SK-N-SH (cell line): ENCODE measurements at regions not wholly inside any gene's neighbourhood (a gene's known extent, or its start where the extent isn't known, plus 50 kb on each side); places are given as distances from the start of the nearest gene placed in this dataset.

Experiments used
- CTCF ChIA-PET: fragments of 300-600, 350-600 bp; formaldehyde crosslinking; extraction: SDS; loops from one replicate; lab custom pipeline; 2021; lab: Yijun Ruan, JAX
- POLR2A ChIA-PET: fragments of 350-600 bp; sonication (Branson Sonifier 250); formaldehyde crosslinking; extraction: SDS; loops from one replicate; lab custom pipeline; 2020; ENCODE audit warnings: antibody characterized with exemption, inconsistent platforms; lab: Yijun Ruan, JAX
- DNase-seq: peaks from one replicate; pipeline ENCODE4 v3.0.0; 2012
- H2AFZ ChIP-seq: fragments of 200-600 bp; sonication (generic); 2 replicates; pipeline ENCODE4 v1.8.1; 2016; ENCODE audit warnings: antibody characterized with exemption, mild to moderate bottlenecking, low read depth
- H3F3A ChIP-seq: fragments of 200-600 bp; sonication (generic); replicated peaks from 2 replicates; pipeline ENCODE3; 2016; ENCODE audit warnings: antibody characterized with exemption, mild to moderate bottlenecking; ENCODE audit not compliant: insufficient read depth
- H3K27ac ChIP-seq, 2 experiments: fragments of 200-500 bp in 1 of 2; fragments of 200-600 bp in 1 of 2; sonication (Bioruptor generic) in 1 of 2; sonication (generic), shearing (Covaris generic) in 1 of 2; 2 replicates each; pipeline versions ENCODE4 v1.5.1 to v1.6.1; 2014 to 2016; ENCODE audit warnings: low read depth in 2 of 2, inconsistent platforms in 1 of 2, low read length in 1 of 2, mild to moderate bottlenecking in 1 of 2, mixed read lengths in 1 of 2
- H3K27me3 ChIP-seq: fragments of 200-600 bp; sonication (generic), shearing (Covaris generic); 2 replicates; pipeline ENCODE4 v1.6.1; 2016; ENCODE audit warnings: mixed run types; ENCODE audit not compliant: insufficient read depth
- H3K36me3 ChIP-seq, 2 experiments: fragments of 200-500 bp in 1 of 2; fragments of 200-600 bp in 1 of 2; sonication (Bioruptor generic) in 1 of 2; sonication (generic) in 1 of 2; replicated peaks in 1 of 2; 2 replicates each; pipeline versions ENCODE3 to v1.5.1; 2014 to 2016; ENCODE audit warnings: low read length in 1 of 2, mild to moderate bottlenecking in 1 of 2; ENCODE audit not compliant: insufficient read depth in 2 of 2, control insufficient read depth in 1 of 2
- H3K4me1 ChIP-seq, 2 experiments: fragments of 200-500 bp in 1 of 2; fragments of 200-600 bp in 1 of 2; sonication (Bioruptor generic) in 1 of 2; sonication (generic), shearing (Covaris generic) in 1 of 2; 2 replicates each; pipeline versions ENCODE4 v1.5.1 to v1.6.1; 2014 to 2016; ENCODE audit warnings: low read depth in 1 of 2, low read length in 1 of 2, mixed run types in 1 of 2; ENCODE audit not compliant: insufficient read depth in 2 of 2, control insufficient read depth in 1 of 2
- H3K4me2 ChIP-seq: fragments of 200-600 bp; sonication (generic), shearing (Covaris generic); 2 replicates; pipeline ENCODE4 v1.6.1; 2017; ENCODE audit warnings: mixed run types
- H3K4me3 ChIP-seq, 2 experiments: fragments of 200-500 bp in 1 of 2; fragments of 200-600 bp in 1 of 2; sonication (Bioruptor generic) in 1 of 2; sonication (generic), shearing (Covaris generic) in 1 of 2; 2 replicates each; pipeline versions ENCODE4 v1.5.1 to v1.8.1; 2014 to 2016; ENCODE audit warnings: low read depth in 2 of 2, inconsistent platforms in 1 of 2, low read length in 1 of 2, mild to moderate bottlenecking in 1 of 2, mixed read lengths in 1 of 2, moderate library complexity in 1 of 2
- H3K79me2 ChIP-seq: fragments of 200-600 bp; sonication (generic); 2 replicates; pipeline ENCODE4 v1.8.1; 2017; ENCODE audit warnings: mild to moderate bottlenecking; ENCODE audit not compliant: insufficient read depth
- H3K9ac ChIP-seq: fragments of 200-600 bp; sonication (generic); 2 replicates; pipeline ENCODE4 v1.6.1; 2017; ENCODE audit warnings: mixed run types
- H3K9me2 ChIP-seq: fragments of 200-600 bp; sonication (generic); 2 replicates; pipeline ENCODE4 v1.6.1; 2017; ENCODE audit warnings: mixed run types
- H3K9me3 ChIP-seq: fragments of 200-600 bp; sonication (generic); 2 replicates; pipeline ENCODE4 v1.6.1; 2017; ENCODE audit warnings: mixed run types, mild to moderate bottlenecking, moderate library complexity
- H4K20me1 ChIP-seq: fragments of 200-600 bp; sonication (generic); 2 replicates; pipeline ENCODE4 v1.6.1; 2017; ENCODE audit warnings: mild to moderate bottlenecking, mixed run types; ENCODE audit not compliant: insufficient read depth
- EZH2phosphoT487 ChIP-seq: fragments of 200-600 bp; sonication (generic); IDR thresholded peaks from 2 replicates; pipeline ENCODE4 v1.6.1; 2017; ENCODE audit warnings: low read depth, mixed run types, mild to moderate bottlenecking, antibody characterized with exemption, moderate library complexity, borderline replicate concordance
- FOSL2 ChIP-seq: IDR thresholded peaks from 2 replicates; pipeline ENCODE4 v1.4.0; 2012; ENCODE audit warnings: low read depth, mild to moderate bottlenecking, moderate library complexity, borderline replicate concordance
- FOXJ3 ChIP-seq: sonication (generic); formaldehyde crosslinking; IDR thresholded peaks from 2 replicates; pipeline ENCODE4 v1.5.1; 2020; ENCODE audit warnings: mild to moderate bottlenecking, missing genetic modification reagents
- FOXM1 ChIP-seq: IDR thresholded peaks from 2 replicates; pipeline ENCODE4 v1.4.0; 2012; ENCODE audit warnings: low read depth, mild to moderate bottlenecking
- GABPA ChIP-seq: IDR thresholded peaks from 2 replicates; pipeline ENCODE4 v1.4.0; 2012; ENCODE audit warnings: low read depth, mild to moderate bottlenecking
- IRF3 ChIP-seq: fragments of 150-350 bp; IDR thresholded peaks from 2 replicates; pipeline ENCODE4 v1.6.1; 2016; ENCODE audit warnings: mild to moderate bottlenecking, low read depth, low read length
- JUND ChIP-seq: IDR thresholded peaks from 2 replicates; pipeline ENCODE4 v1.4.0; 2012
- MEF2A ChIP-seq: IDR thresholded peaks from 2 replicates; pipeline ENCODE4 v1.4.0; 2012; ENCODE audit warnings: low read depth, borderline replicate concordance
- MXI1 ChIP-seq: IDR thresholded peaks from 2 replicates; pipeline ENCODE4 v1.6.1; 2012; ENCODE audit warnings: mild to moderate bottlenecking, low read depth, low read length, improper control_type of control experiment
- RAD21 ChIP-seq: IDR thresholded peaks from 2 replicates; pipeline ENCODE4 v1.6.1; 2012; ENCODE audit warnings: mild to moderate bottlenecking, low read length
- REST ChIP-seq: IDR thresholded peaks from 2 replicates; pipeline ENCODE4 v1.6.1; 2012; ENCODE audit warnings: mild to moderate bottlenecking, low read depth, low read length, moderate library complexity
- SIN3A ChIP-seq: IDR thresholded peaks from 2 replicates; pipeline ENCODE4 v1.6.1; 2012; ENCODE audit warnings: low read depth, mild to moderate bottlenecking, low read length, moderate library complexity, borderline replicate concordance
- YY1 ChIP-seq: IDR thresholded peaks from 2 replicates; pipeline ENCODE4 v1.4.0; 2012; ENCODE audit warnings: low read depth, mild to moderate bottlenecking
- WGBS: methylation state at CpG from one replicate; pipeline ENCODE4 v1.1.6; 2017; ENCODE audit warnings: low lambda C conversion rate; 5-methylcytosine and 5-hydroxymethylcytosine counted together
- TF ChIP-seq, protein P1 (sequence below): IDR thresholded peaks from 2 replicates; pipeline ENCODE4; 2012
- TF ChIP-seq, protein P2 (sequence below): IDR thresholded peaks from 2 replicates; pipeline ENCODE4 v1.4.0; 2012; ENCODE audit warnings: low read depth, borderline replicate concordance
- TF ChIP-seq, protein P3 (sequence below): IDR thresholded peaks from 2 replicates; pipeline ENCODE4 v1.4.0; 2012; ENCODE audit warnings: low read depth

GRCh38 chr16:51286272-51286671, 135.2 kb upstream of the SALL1 start:
- no peaks in the 10 kb centered on the region for H3K4me1 ChIP-seq
- H3K36me3 ChIP-seq, result no peaks in the 10 kb centered on the region
- no peak overlapping the region for H3K4me3 ChIP-seq
- no peaks in the 10 kb centered on the region for H4K20me1 ChIP-seq
- H3F3A ChIP-seq, result no peaks in the 10 kb centered on the region
- no peak overlapping the region for H3K27ac ChIP-seq
- H3K9me2 ChIP-seq, result no peaks in the 10 kb centered on the region
- no peaks in the 10 kb centered on the region for H3K9me3 ChIP-seq
- CTCF ChIA-PET, result no interaction called here
- DNase-seq, result no peak
- no peaks in the 10 kb centered on the region for H3K79me2 ChIP-seq
- H3K4me2 ChIP-seq, result no peak overlapping the region
- TF ChIP-seq REST (no peak), EZH2phosphoT487 (no peak), FOXJ3 (CRISPR knock-in tag) (no peak), MXI1 (no peak), SIN3A (no peak), YY1 (no peak), MEF2A (no peak), RAD21 (no peak), IRF3 (no peak), JUND (no peak), FOSL2 (no peak)
- TF ChIP-seq, protein P1, sequence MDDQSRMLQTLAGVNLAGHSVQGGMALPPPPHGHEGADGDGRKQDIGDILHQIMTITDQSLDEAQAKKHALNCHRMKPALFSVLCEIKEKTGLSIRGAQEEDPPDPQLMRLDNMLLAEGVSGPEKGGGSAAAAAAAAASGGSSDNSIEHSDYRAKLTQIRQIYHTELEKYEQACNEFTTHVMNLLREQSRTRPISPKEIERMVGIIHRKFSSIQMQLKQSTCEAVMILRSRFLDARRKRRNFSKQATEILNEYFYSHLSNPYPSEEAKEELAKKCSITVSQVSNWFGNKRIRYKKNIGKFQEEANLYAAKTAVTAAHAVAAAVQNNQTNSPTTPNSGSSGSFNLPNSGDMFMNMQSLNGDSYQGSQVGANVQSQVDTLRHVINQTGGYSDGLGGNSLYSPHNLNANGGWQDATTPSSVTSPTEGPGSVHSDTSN, result no peak
- 19% methylated on average over 5 of the region's 5 CpGs for WGBS
- H2AFZ ChIP-seq, result no peak overlapping the region
- H3K27me3 ChIP-seq, result no peaks in the 10 kb centered on the region
- no peak overlapping the region for H3K9ac ChIP-seq
- POLR2A ChIA-PET, result no interaction called here

DNA sequence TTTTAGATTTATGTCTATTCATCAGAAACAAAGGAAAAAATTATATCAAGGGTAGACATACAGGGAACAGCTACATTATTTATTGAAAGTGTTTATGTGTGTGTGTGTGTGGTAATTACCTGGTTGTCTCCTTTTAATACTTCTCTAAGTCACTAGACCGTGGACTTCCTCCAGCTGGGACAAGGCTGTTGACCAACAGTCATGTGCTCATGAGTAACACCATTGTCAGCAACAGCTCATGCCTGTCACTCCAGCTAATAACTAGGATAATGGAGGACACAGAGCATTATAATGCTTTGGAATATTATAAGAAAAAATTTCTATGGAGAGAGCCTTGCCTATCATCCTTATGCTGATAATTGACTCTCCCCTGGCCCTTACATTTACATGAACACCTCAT, 125.3 kb upstream of the SALL1 start:
- Histone ChIP-seq H3K4me3 (no peak overlapping the region), H3K4me1 (no peaks in the 10 kb centered on the region), H3K27me3 (no peaks in the 10 kb centered on the region), H3K9ac (no peak overlapping the region), H3K27ac (no peak overlapping the region), H3K9me3 (no peaks in the 10 kb centered on the region), H3K4me2 (no peak overlapping the region), H2AFZ (no peak overlapping the region), H4K20me1 (no peaks in the 10 kb centered on the region), H3K9me2 (no peaks in the 10 kb centered on the region), H3K79me2 (no peaks in the 10 kb centered on the region), H3F3A (no peaks in the 10 kb centered on the region), H3K36me3 (no peaks in the 10 kb centered on the region)
- TF ChIP-seq MXI1, result no peak
- no peak for TF ChIP-seq RAD21
- no peak for TF ChIP-seq YY1
- TF ChIP-seq EZH2phosphoT487, result no peak
- no peak for TF ChIP-seq FOXM1
- TF ChIP-seq, protein P2, sequence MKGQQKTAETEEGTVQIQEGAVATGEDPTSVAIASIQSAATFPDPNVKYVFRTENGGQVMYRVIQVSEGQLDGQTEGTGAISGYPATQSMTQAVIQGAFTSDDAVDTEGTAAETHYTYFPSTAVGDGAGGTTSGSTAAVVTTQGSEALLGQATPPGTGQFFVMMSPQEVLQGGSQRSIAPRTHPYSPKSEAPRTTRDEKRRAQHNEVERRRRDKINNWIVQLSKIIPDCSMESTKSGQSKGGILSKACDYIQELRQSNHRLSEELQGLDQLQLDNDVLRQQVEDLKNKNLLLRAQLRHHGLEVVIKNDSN, result no peak
- TF ChIP-seq, protein P3, sequence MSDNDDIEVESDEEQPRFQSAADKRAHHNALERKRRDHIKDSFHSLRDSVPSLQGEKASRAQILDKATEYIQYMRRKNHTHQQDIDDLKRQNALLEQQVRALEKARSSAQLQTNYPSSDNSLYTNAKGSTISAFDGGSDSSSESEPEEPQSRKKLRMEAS, result no peak
- no peak for TF ChIP-seq GABPA
- ChIA-PET CTCF (no interaction called here), POLR2A (no interaction called here)
- 0% methylated on average over 1 of the region's 1 CpG for WGBS
- no peak for DNase-seq
